Left cardiac atrium (tissue), 4 donors: ENCODE measurements at regions not wholly inside any gene's neighbourhood (a gene's known extent, or its start where the extent isn't known, plus 50 kb on each side); places are given as distances from the start of the nearest gene placed in this dataset.

Experiments
- ATAC-seq, 2 donors: fragments of 200-7000 bp; cut with Tn5 transposase; one replicate each; pipeline ENCODE4 v1.9.1; 2020; ENCODE audit warnings: mild to moderate bottlenecking in 2 of 2, moderate library complexity in 2 of 2
- DNase-seq: peaks from one replicate; pipeline ENCODE4 v3.0.0-alpha.2; 2020
- intact Hi-C, 2 donors: fragments of 100-400 bp; cut with DNase I; formaldehyde crosslinking; loops; one replicate each; pipeline versions ENCODE4 v1.14.1 to v1.15.1; 2022 to 2023
- donor health status: DM: no; HTN: yes; CAD: no.
- donor health status: DM: no; HTN: yes; CAD: no; lungs with severe emphysema.
- donor health status: DM: yes; HTN: yes; CAD: no.
- donor health status: Dilated cardiomyopathy.

DNA sequence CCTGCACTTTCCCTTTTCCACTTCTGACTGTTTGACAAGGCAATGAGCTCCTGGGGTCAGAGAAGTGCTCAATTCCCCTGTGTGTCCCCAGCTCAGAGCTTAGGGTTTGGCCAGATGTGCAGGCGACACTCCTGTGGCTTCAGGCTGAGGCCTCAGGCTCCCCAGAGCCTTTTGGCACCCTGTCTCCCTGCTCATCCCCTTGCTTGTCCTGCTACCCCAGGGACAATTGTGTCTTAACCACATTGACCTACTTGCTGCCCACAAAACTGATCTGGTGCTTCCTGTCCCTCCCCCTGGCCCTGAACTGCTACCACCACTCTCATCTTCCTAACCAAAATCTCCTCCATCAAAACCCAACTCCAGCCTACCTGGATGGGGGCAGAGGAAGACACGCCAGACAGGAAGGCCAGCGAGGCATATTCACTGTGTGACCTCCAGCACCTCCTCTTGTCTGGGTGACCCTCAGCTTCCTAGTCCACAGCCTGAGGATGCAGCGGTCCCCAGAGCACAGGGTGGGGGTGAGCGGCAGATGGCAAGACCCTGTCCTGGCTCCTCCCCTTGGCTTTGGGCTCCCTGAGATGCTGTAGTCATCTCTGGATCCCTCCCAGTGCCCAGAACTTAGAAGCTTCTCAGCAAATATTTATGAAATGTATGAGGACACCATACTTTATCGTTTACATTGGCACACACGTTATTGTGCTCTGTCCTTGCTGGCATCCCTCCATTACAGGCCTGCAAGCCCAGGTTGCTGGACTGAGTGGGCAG is 98.9 kb upstream of the SLC6A6 start:
- ATAC-seq = no peak
- intact Hi-C loops = no loop called here
- no peak for DNase-seq

GRCh38 chr3:14304101-14305045 is 98.0 kb upstream of the SLC6A6 start:
- intact Hi-C loops = no loop called here
- DNase-seq = no peak

DNA sequence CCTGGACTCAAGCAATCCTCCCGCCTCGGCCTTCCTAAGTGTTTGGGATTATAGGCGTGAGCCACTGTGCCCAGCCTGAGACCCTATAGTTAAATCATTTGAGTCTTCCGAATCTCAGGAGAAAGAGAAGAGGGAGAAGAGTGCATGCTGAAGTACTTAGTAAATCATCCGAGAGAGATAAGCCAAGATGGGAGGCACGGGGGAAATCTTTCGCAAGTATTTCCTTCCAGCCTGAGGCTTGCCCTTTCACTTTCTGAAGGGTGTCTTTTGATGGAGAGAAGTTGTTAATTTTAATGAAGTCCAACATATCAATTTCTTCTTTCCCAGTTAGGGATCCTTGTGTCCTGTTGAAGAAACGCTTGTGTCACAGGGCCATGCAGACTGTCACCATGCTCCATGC is 97.1 kb upstream of the SLC6A6 start:
- no peak for DNase-seq
- ATAC-seq = peak in 1 of 2 donors; percentile 31
- intact Hi-C loops = no loop called here

More at GRCh38 chr3:14304101-14305045, 98.0 kb upstream of the SLC6A6 start:
- peak; percentile 21 to 67 for ATAC-seq

DNA sequence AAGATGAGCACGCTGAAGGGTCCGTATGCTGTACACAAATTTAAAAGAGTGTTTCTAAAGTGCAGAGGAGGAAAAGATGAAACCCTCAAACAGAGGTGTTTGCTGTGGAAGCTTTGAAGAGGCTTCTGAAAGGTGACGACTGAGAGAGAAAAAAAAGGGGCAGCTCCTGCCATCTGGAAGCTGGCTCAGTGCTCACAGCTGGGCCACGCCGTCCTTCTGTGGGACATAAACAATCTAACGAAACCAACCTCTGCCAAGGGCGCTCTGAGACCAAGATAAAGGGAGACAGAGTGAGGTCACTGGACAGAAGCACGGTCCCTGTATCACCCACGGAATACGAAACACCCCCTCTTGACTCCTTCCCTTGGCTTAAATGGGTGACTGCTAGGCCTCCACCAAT is 96.3 kb upstream of the SLC6A6 start:
- peak; percentile 32 to 62 for ATAC-seq
- DNase-seq = peak; percentile 40
- intact Hi-C loops = no loop called here

- ATAC-seq (no peak), DNase-seq (no peak)
- intact Hi-C loops = no loop called here
Observed at GRCh38 chr3:14307656-14308302, 94.6 kb upstream of the SLC6A6 start.

- intact Hi-C loops = no loop called here
- ATAC-seq (no peak), DNase-seq (no peak)
Observed at GRCh38 chr3:14311729-14312128, 90.7 kb upstream of the SLC6A6 start.

GRCh38 chr3:14312375-14312774 is 90.0 kb upstream of the SLC6A6 start:
- no peak for ATAC-seq
- DNase-seq = no peak
- intact Hi-C loops = no loop called here

DNA sequence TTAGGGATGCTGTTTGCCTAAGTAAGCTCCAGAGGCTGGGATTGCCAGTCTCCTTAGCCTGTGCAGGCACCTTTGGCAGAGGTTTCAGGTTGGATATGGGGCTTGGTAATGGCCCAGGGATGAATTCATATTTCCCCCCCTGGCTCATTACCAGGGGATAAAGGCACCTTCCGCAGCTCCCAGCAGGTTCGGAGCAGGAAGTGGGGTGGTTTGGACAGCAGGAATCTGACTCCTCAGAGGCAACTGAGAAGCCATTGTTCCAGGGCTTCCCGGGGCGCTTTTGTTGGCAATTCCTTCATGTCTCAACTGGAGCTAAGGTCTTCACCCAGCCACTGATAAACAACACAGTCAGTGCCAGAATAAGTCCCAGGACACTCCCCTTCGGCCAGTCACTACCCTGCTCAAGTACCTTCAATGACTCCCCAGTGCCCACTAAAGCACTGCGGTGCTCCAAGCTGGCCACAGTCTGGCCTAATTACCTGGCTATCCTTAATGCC is 85.3 kb upstream of the SLC6A6 start:
- intact Hi-C loops = loop anchor here in 1 of 2 donors (2.0 kb wide), 1 partner anchor 50 kb away; no protein-coding TSS in a partner anchor
- ATAC-seq = no peak
- DNase-seq = no peak

DNA sequence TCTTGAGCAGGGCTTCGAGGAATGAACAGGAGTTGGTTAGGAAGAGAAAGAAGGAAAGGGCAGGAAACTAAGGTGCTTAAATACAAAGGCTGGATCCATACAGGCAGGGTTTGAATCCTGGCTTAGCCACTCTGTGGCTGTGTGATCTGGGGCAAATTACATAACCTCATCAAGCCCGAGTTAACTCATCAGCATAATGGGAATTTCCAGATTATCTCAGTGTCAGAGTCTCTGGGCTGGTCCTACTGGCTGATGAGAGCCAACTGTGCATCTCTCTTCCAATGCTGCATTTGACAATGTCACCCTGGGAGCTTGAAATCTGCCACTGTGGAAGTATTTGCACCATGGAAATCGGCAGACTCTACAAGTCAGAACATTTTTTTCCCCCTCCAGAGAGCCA is 83.8 kb upstream of the SLC6A6 start:
- intact Hi-C loops = no loop called here
- DNase-seq (no peak), ATAC-seq (no peak)

GRCh38 chr3:14319654-14320182 is 82.7 kb upstream of the SLC6A6 start:
- DNase-seq (no peak), ATAC-seq (peak; percentile 38 to 66)
- intact Hi-C loops = no loop called here

- ATAC-seq (no peak), DNase-seq (no peak)
- intact Hi-C loops = no loop called here
Observed at GRCh38 chr3:14320219-14320618, 82.2 kb upstream of the SLC6A6 start.

- intact Hi-C loops = no loop called here
- no peak for ATAC-seq
- no peak for DNase-seq
Observed at GRCh38 chr3:14322001-14322400, 80.4 kb upstream of the SLC6A6 start.

GRCh38 chr3:14322667-14323295 is 79.6 kb upstream of the SLC6A6 start:
- no peak for ATAC-seq
- intact Hi-C loops = no loop called here
- DNase-seq = no peak

DNA sequence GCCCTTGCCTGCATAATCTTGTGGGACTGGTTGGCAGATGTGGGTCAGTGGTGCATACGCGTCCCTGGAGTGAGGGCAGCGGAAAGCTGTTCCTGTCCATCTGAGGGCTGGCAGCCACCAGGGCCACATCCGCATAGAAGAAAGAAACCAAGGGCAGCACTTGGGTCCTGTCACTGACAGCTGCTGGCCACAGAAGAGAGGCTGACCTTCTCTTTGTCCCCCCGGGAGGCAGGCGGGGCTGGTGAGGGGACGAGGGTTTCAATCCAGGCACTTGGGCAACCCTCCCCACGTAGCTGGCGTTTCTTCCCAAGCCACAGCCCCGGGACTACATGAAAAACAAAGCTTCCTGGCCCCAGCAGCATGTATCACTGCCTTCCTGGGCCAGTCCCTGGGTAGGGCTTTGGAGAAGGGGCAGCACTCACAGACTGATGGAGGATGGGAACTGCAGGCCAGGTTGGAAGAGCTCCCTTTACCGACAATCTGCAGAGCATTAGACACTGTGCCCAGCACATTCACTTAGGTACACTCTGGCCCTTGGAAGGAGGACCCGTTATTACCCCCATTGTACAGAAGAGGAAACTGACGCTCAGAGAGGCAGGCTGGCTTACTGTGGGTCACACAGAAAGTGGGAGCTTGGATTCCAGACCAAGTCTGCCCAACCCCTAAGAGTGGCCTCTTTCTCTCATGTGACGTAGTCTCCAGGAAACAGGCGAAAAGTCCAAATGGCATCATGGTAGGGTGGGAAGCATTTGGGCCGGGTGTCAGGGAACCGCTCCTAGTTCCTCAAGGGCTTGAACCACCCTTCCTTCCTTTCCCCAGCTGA is 78.8 kb upstream of the SLC6A6 start:
- peak in 1 of 2 donors; percentile 28 for ATAC-seq
- no peak for DNase-seq
- intact Hi-C loops = no loop called here

GRCh38 chr3:14324224-14324944 is 78.0 kb upstream of the SLC6A6 start:
- ATAC-seq (peak; percentile 72 to 73), DNase-seq (no peak)
- intact Hi-C loops = no loop called here

DNA sequence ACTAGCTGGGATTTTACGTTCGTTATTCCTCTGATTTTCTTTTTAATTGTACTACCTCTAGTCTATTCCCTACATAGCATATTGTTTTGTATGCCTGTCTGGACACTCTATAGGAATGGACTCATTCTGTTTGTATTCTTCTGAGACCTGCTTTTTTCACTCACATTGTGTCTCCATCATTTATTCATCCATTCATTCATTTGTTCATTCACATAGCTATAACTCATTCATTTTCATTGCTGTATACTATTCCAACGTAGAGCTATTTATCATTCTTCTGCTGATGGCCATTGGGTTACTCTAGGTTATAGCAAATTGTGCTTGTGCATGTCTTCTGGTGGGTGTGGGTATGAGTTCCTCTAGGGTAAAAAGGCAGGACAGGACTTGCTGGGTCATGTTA is 74.0 kb upstream of the SLC6A6 start:
- intact Hi-C loops = no loop called here
- DNase-seq (no peak), ATAC-seq (no peak)

- no peak for DNase-seq
- intact Hi-C loops = no loop called here
- ATAC-seq = no peak
Observed at GRCh38 chr3:14329116-14329830, 73.1 kb upstream of the SLC6A6 start.
